B cell (primary cell): ENCODE measurements at regions not wholly inside any gene's neighbourhood (a gene's known extent, or its start where the extent isn't known, plus 50 kb on each side); places are given as distances from the start of the nearest gene placed in this dataset.

Experiments used
- CTCF ChIP-seq: fragments of 200-600 bp; IDR thresholded peaks from one replicate; pipeline ENCODE4 v1.8.0; 2022; ENCODE audit warnings: antibody characterized with exemption, mild to moderate bottlenecking
- EZH2 ChIP-seq: IDR thresholded peaks from 2 replicates; pipeline ENCODE4 v1.6.1; 2012; ENCODE audit warnings: borderline replicate concordance, low read depth, mild to moderate bottlenecking, moderate library complexity, low read length; ENCODE audit not compliant: insufficient read depth, poor library complexity, severe bottlenecking

- TF ChIP-seq CTCF, result no peak
- no peak for TF ChIP-seq EZH2
Observed at GRCh38 chr2:21245565-21245964, 121.8 kb downstream of the TDRD15 start.
